ENCODE measurements at regions not wholly inside any gene's neighbourhood (a gene's known extent, or its start where the extent isn't known, plus 50 kb on each side); places are given as distances from the start of the nearest gene placed in this dataset.

GRCh38 chr1:56291374-56291919 lies 287.9 kb downstream of the PLPP3 start:
- Mint-ChIP-seq H3K9me3 (ENCODE audit: low read depth) (no peaks in the 10 kb centered on the region), H3K4me3 (ENCODE audit: unreplicated experiment) (no peak overlapping the region), H3K36me3 (ENCODE audit: low read depth) (peaks cover 1% of the 10 kb centered on the region), H3K27ac (ENCODE audit: unreplicated experiment) (no peak overlapping the region), H3K27me3 (ENCODE audit: low read depth) (no peaks in the 10 kb centered on the region), H3K4me1 (ENCODE audit: low read depth) (no peaks in the 10 kb centered on the region)
- no peak for TF ChIP-seq CTCF (IDR thresholded peaks at IDR 0.05)
- no peak for DNase-seq (ENCODE audit: low spot score)

GRCh38 chr1:56289260-56289659 lies 290.1 kb downstream of the PLPP3 start:
- Mint-ChIP-seq H3K9me3 (ENCODE audit: low read depth) (no peaks in the 10 kb centered on the region), H3K27me3 (ENCODE audit: low read depth) (no peaks in the 10 kb centered on the region), H3K36me3 (ENCODE audit: low read depth) (peaks cover 1% of the 10 kb centered on the region), H3K4me3 (ENCODE audit: unreplicated experiment) (no peak overlapping the region), H3K27ac (ENCODE audit: unreplicated experiment) (no peak overlapping the region), H3K4me1 (ENCODE audit: low read depth) (peaks cover 3% of the 10 kb centered on the region)
- no peak for DNase-seq (ENCODE audit: low spot score)
- TF ChIP-seq CTCF (IDR thresholded peaks at IDR 0.05) = no peak

- Mint-ChIP-seq H3K4me3 (ENCODE audit: unreplicated experiment) (no peak overlapping the region), H3K4me1 (ENCODE audit: low read depth) (peaks cover 3% of the 10 kb centered on the region), H3K27ac (ENCODE audit: unreplicated experiment) (no peak overlapping the region), H3K27me3 (ENCODE audit: low read depth) (no peaks in the 10 kb centered on the region), H3K36me3 (ENCODE audit: low read depth) (no peaks in the 10 kb centered on the region), H3K9me3 (ENCODE audit: low read depth) (no peaks in the 10 kb centered on the region)
- no peak for DNase-seq (ENCODE audit: low spot score)
- no peak for TF ChIP-seq CTCF (IDR thresholded peaks at IDR 0.05)
These were observed 291.6 kb downstream of the PLPP3 start for GRCh38 chr1:56287721-56288120.

GRCh38 chr1:56286956-56287355 lies 292.4 kb downstream of the PLPP3 start:
- Mint-ChIP-seq H3K27ac (ENCODE audit: unreplicated experiment) (no peak overlapping the region), H3K4me3 (ENCODE audit: unreplicated experiment) (no peak overlapping the region)

GRCh38 chr1:56286506-56286905 lies 292.9 kb downstream of the PLPP3 start:
- Mint-ChIP-seq H3K36me3 (ENCODE audit: low read depth) (no peaks in the 10 kb centered on the region), H3K4me1 (ENCODE audit: low read depth) (peaks cover 3% of the 10 kb centered on the region), H3K27me3 (ENCODE audit: low read depth) (no peaks in the 10 kb centered on the region), H3K4me3 (ENCODE audit: unreplicated experiment) (no peak overlapping the region), H3K27ac (ENCODE audit: unreplicated experiment) (no peak overlapping the region), H3K9me3 (ENCODE audit: low read depth) (no peaks in the 10 kb centered on the region)
- DNase-seq (ENCODE audit: low spot score) = no peak
- TF ChIP-seq CTCF (IDR thresholded peaks at IDR 0.05) = no peak

More at GRCh38 chr1:56286956-56287355, 292.4 kb downstream of the PLPP3 start:
- H3K36me3 Mint-ChIP-seq (ENCODE audit: low read depth) = no peaks in the 10 kb centered on the region
- no peak for TF ChIP-seq CTCF (IDR thresholded peaks at IDR 0.05)
- H3K4me1 Mint-ChIP-seq (ENCODE audit: low read depth) = peaks cover 3% of the 10 kb centered on the region
- no peak for DNase-seq (ENCODE audit: low spot score)
- H3K9me3 Mint-ChIP-seq (ENCODE audit: low read depth) = no peaks in the 10 kb centered on the region
- H3K27me3 Mint-ChIP-seq (ENCODE audit: low read depth) = no peaks in the 10 kb centered on the region

Data from chondrocyte (in vitro differentiated cells).